HFFc6 (cell line): ENCODE measurements at regions not wholly inside any gene's neighbourhood (a gene's known extent, or its start where the extent isn't known, plus 50 kb on each side); places are given as distances from the start of the nearest gene placed in this dataset.
A peak's percentile ranks its signal among the peaks of the same experiment; 100 is the strongest.

ENCODE experiments used
- DNase-seq: peaks from one replicate; pipeline ENCODE4 v3.0.0-alpha.2; 2018
- H3K27ac Mint-ChIP-seq: 2 replicates; pipeline ENCODE4 v1.8.0; 2020; ENCODE audit warnings: mild to moderate bottlenecking, mixed read lengths
- H3K27me3 Mint-ChIP-seq: 2 replicates; pipeline ENCODE4 v1.8.0; 2021; ENCODE audit warnings: mild to moderate bottlenecking, moderate library complexity, mixed read lengths; ENCODE audit not compliant: insufficient read depth
- H3K36me3 Mint-ChIP-seq: 2 replicates; pipeline ENCODE4 v1.8.0; 2021; ENCODE audit warnings: low read depth, mixed read lengths
- H3K4me1 Mint-ChIP-seq: 2 replicates; pipeline ENCODE4 v1.8.0; 2020; ENCODE audit warnings: low read depth, mixed read lengths
- H3K4me3 Mint-ChIP-seq: 2 replicates; pipeline ENCODE4 v1.8.0; 2020; ENCODE audit warnings: mild to moderate bottlenecking, moderate library complexity, mixed read lengths
- H3K9me3 Mint-ChIP-seq: 2 replicates; pipeline ENCODE4 v1.8.0; 2020; ENCODE audit warnings: mild to moderate bottlenecking, mixed read lengths
- TF ChIP-seq, protein P1 (sequence below): fragments of 200-600 bp; sonication (generic); IDR thresholded peaks from 2 replicates; pipeline ENCODE4 v1.5.0; 2021; ENCODE audit warnings: antibody characterized with exemption, mild to moderate bottlenecking

DNA sequence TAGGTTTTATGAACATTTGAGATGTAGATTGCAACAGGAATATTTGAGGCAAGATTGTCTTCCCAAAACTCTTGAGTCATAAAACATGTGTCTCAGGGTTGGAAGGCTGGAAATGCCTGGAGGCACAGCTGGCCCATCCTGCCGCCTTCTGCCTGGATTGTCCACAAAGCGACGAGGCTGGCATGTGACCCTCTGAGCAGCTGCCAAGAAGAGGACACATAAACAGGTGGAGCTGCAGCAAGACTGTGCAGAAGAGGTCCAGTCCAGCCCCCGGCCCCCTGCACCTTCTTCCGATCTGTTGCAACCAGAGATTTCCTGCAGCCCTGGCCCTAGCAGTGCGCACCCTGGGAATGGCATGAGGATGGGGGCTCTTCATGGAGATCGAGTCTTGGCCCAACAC is 101.9 kb upstream of the BCOR start:
- H3K36me3 Mint-ChIP-seq, result no peaks in the 10 kb centered on the region
- H3K27ac Mint-ChIP-seq, result no peak overlapping the region
- H3K27me3 Mint-ChIP-seq, result peaks cover 1% of the 10 kb centered on the region
- TF ChIP-seq, protein P1, sequence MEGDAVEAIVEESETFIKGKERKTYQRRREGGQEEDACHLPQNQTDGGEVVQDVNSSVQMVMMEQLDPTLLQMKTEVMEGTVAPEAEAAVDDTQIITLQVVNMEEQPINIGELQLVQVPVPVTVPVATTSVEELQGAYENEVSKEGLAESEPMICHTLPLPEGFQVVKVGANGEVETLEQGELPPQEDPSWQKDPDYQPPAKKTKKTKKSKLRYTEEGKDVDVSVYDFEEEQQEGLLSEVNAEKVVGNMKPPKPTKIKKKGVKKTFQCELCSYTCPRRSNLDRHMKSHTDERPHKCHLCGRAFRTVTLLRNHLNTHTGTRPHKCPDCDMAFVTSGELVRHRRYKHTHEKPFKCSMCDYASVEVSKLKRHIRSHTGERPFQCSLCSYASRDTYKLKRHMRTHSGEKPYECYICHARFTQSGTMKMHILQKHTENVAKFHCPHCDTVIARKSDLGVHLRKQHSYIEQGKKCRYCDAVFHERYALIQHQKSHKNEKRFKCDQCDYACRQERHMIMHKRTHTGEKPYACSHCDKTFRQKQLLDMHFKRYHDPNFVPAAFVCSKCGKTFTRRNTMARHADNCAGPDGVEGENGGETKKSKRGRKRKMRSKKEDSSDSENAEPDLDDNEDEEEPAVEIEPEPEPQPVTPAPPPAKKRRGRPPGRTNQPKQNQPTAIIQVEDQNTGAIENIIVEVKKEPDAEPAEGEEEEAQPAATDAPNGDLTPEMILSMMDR, result no peak
- DNase-seq, result peak; percentile 1
- H3K9me3 Mint-ChIP-seq, result no peaks in the 10 kb centered on the region
- peaks cover 8% of the 10 kb centered on the region for H3K4me1 Mint-ChIP-seq
- H3K4me3 Mint-ChIP-seq, result no peak overlapping the region

GRCh38 chrX:40197071-40197470 is 99.3 kb upstream of the BCOR start:
- TF ChIP-seq, protein P1, result no peak
- Mint-ChIP-seq H3K27me3 (no peaks in the 10 kb centered on the region; the same call in 1 of the 2 replicates), H3K9me3 (no peaks in the 10 kb centered on the region)

DNA sequence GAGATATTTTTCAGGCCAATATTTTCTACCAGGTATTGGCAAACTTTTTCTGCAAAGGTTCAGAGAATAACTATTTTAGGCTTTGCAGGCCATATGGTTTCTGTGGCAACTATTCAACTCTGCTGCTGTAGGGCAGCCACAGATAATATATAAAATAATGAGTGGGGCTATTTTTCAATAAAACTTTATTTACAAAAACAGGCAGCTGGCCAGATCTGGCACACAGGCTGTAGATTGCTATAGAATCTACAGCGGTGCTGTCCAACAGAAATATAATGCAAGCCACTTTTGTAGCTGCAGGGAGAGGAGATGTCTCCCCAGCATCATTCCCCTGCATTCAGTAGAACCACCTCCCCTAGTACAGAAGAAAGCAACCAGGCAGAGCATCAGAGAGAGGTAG is 97.6 kb upstream of the BCOR start:
- H3K27me3 Mint-ChIP-seq, result no peaks in the 10 kb centered on the region; the same call in 1 of the 2 replicates
- DNase-seq, result no peak
- TF ChIP-seq, protein P1, result no peak
- H3K27ac Mint-ChIP-seq, result no peak overlapping the region
- H3K36me3 Mint-ChIP-seq, result no peaks in the 10 kb centered on the region
- no peak overlapping the region for H3K4me3 Mint-ChIP-seq
- peaks cover 8% of the 10 kb centered on the region for H3K4me1 Mint-ChIP-seq
- no peaks in the 10 kb centered on the region for H3K9me3 Mint-ChIP-seq

More at GRCh38 chrX:40197071-40197470, 99.3 kb upstream of the BCOR start:
- Mint-ChIP-seq H3K4me3 (no peak overlapping the region), H3K36me3 (no peaks in the 10 kb centered on the region), H3K27ac (no peak overlapping the region), H3K4me1 (peaks cover 8% of the 10 kb centered on the region)
- no peak for DNase-seq

DNA sequence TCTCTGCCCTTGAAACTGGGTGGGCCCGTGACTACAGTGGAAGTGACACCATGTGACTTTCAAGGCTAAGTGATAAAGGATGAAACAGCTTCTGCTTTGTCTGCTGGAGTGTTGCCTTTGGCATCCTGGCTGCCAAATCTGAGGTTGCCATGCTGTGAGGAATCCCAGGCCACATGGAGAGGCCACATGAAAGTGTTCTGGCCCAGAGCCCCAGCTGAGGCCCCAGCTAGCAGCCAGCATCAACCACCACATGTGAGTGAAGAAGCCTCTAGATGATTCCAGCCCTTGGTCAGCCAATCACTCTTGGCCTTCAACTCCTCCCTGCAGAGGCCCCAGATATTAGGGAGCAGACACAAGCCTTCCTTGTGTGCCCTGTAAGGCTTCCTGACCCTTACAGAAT is 94.4 kb upstream of the BCOR start:
- Mint-ChIP-seq H3K27me3 (no peaks in the 10 kb centered on the region; the same call in 1 of the 2 replicates), H3K36me3 (no peaks in the 10 kb centered on the region), H3K4me1 (peaks cover 19% of the 10 kb centered on the region), H3K4me3 (no peak overlapping the region), H3K9me3 (no peaks in the 10 kb centered on the region), H3K27ac (no peak overlapping the region)
- DNase-seq, result no peak
- TF ChIP-seq, protein P1, result no peak

DNA sequence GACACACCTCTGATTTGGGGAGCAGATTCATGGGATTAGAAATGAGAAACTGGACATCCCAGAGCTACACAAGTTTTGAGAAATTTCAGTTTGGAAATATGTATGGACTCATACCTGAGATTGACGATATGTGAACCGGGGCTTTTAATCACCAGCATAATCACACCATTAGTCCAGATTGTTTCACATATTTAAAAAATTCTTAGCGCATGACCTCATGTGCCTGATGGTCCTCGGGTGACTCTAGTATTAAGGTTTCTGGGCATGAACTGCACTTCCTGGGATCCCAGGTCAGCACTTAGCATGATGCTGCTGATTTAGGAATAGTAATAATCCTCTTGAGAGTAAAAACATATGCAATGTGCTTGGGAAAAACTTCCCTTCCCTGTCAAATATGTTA is 91.9 kb upstream of the BCOR start:
- Mint-ChIP-seq H3K27me3 (no peaks in the 10 kb centered on the region; the same call in 1 of the 2 replicates), H3K27ac (peak overlapping the region; percentile 82), H3K9me3 (peaks cover 11% of the 10 kb centered on the region; the same call in 1 of the 2 replicates), H3K36me3 (peaks cover 4% of the 10 kb centered on the region; the same call in 1 of the 2 replicates), H3K4me1 (peaks cover 19% of the 10 kb centered on the region), H3K4me3 (peak overlapping the region; percentile 78)
- TF ChIP-seq, protein P1, result no peak
- no peak for DNase-seq
